HL-60 (cell line): ENCODE measurements at regions not wholly inside any gene's neighbourhood (a gene's known extent, or its start where the extent isn't known, plus 50 kb on each side); places are given as distances from the start of the nearest gene placed in this dataset.

ENCODE experiments used
- CTCF ChIP-seq: IDR thresholded peaks from one replicate; pipeline ENCODE4 v1.5.1; 2011; ENCODE audit warnings: low read length, control low read depth, inconsistent platforms; ENCODE audit not compliant: insufficient read depth
- POLR2AphosphoS5 ChIP-seq: IDR thresholded peaks from 2 replicates; pipeline ENCODE4 v1.6.1; 2012; ENCODE audit warnings: low read depth

GRCh38 chr7:84813376-84813775 is 373.5 kb downstream of the SEMA3D start:
- TF ChIP-seq POLR2AphosphoS5: no peak
- no peak for TF ChIP-seq CTCF
